SK-N-SH treated with all-trans-retinoic acid at 6 μM for 48 hours (cell line): ENCODE measurements at regions not wholly inside any gene's neighbourhood (a gene's known extent, or its start where the extent isn't known, plus 50 kb on each side); places are given as distances from the start of the nearest gene placed in this dataset.

Experiments
- ATAC-seq: fragments of 200-7000 bp; cut with Tn5 transposase; 3 replicates; pipeline ENCODE4 v1.9.1; 2020; ENCODE audit warnings: mild to moderate bottlenecking, moderate library complexity
- ARNTL ChIP-seq: fragments of 450-650 bp; formaldehyde crosslinking; IDR thresholded peaks from 2 replicates; pipeline ENCODE4 v1.5.0; 2020; ENCODE audit warnings: low read depth, mild to moderate bottlenecking, moderate library complexity, borderline replicate concordance
- BACH2 ChIP-seq: fragments of 250-450 bp; sonication (Bioruptor Pico); IDR thresholded peaks from 2 replicates; pipeline ENCODE4 v1.9.0; 2021; ENCODE audit warnings: mild to moderate bottlenecking, borderline replicate concordance
- CREB5 ChIP-seq: fragments of 250-450 bp; sonication (Bioruptor Pico); IDR thresholded peaks from 2 replicates; pipeline ENCODE4 v1.5.1; 2020; ENCODE audit warnings: low read depth, mild to moderate bottlenecking, moderate library complexity
- CSDC2 ChIP-seq: fragments of 250-450 bp; sonication (Bioruptor Pico); IDR thresholded peaks from 2 replicates; pipeline ENCODE4 v1.5.0; 2020; ENCODE audit warnings: mild to moderate bottlenecking, moderate library complexity
- ESRRG ChIP-seq: fragments of 250-450 bp; sonication (Bioruptor Pico); IDR thresholded peaks from 2 replicates; pipeline ENCODE4 v1.6.1; 2021; ENCODE audit warnings: mild to moderate bottlenecking
- GLIS3 ChIP-seq: fragments of 250-450 bp; sonication (Bioruptor Pico); IDR thresholded peaks from 2 replicates; pipeline ENCODE4 v1.5.0; 2020; ENCODE audit warnings: mild to moderate bottlenecking, moderate library complexity
- ISL1 ChIP-seq: fragments of 250-450 bp; sonication (Bioruptor Pico); IDR thresholded peaks from 2 replicates; pipeline ENCODE4 v2.1.2; 2022; ENCODE audit warnings: mild to moderate bottlenecking, moderate library complexity
- OSR1 ChIP-seq: fragments of 250-450 bp; sonication (Bioruptor Pico); IDR thresholded peaks from 2 replicates; pipeline ENCODE4 v1.8.0; 2022; ENCODE audit warnings: moderate library complexity, mild to moderate bottlenecking, inconsistent platforms
- POU6F1 ChIP-seq: fragments of 250-450 bp; sonication (Bioruptor Pico); IDR thresholded peaks from 2 replicates; pipeline ENCODE4 v1.8.0; 2021; ENCODE audit warnings: low read depth, mild to moderate bottlenecking, moderate library complexity, borderline replicate concordance
- PPARA ChIP-seq: fragments of 250-450 bp; sonication (Bioruptor Pico); IDR thresholded peaks from 2 replicates; pipeline ENCODE4 v1.5.0; 2020; ENCODE audit warnings: mild to moderate bottlenecking, borderline replicate concordance
- RARB ChIP-seq: fragments of 250-450 bp; sonication (Bioruptor Pico); IDR thresholded peaks from 2 replicates; pipeline ENCODE4 v1.8.0; 2021; ENCODE audit warnings: mild to moderate bottlenecking, moderate library complexity
- SNAI2 ChIP-seq: fragments of 250-450 bp; sonication (Bioruptor Pico); IDR thresholded peaks from 2 replicates; pipeline ENCODE4 v1.5.0; 2020; ENCODE audit warnings: mild to moderate bottlenecking, moderate library complexity
- TCF4 ChIP-seq: fragments of 250-450 bp; sonication (Bioruptor Pico); IDR thresholded peaks from 2 replicates; pipeline ENCODE4 v1.8.0; 2021; ENCODE audit warnings: mild to moderate bottlenecking, moderate library complexity, borderline replicate concordance
- TOX ChIP-seq: fragments of 250-450 bp; sonication (Bioruptor Pico); IDR thresholded peaks from 2 replicates; pipeline ENCODE4 v1.8.0; 2021; ENCODE audit warnings: mild to moderate bottlenecking, moderate library complexity, borderline replicate concordance
- TSHZ2 ChIP-seq: fragments of 250-450 bp; sonication (Bioruptor Pico); IDR thresholded peaks from 2 replicates; pipeline ENCODE4 v1.5.0; 2020; ENCODE audit warnings: mild to moderate bottlenecking, moderate library complexity
- ZC3H10 ChIP-seq: fragments of 250-450 bp; sonication (Bioruptor Pico); IDR thresholded peaks from 2 replicates; pipeline ENCODE4 v1.5.1; 2021; ENCODE audit warnings: mild to moderate bottlenecking, moderate library complexity
- ZFP3 ChIP-seq: fragments of 250-450 bp; sonication (Bioruptor Pico); IDR thresholded peaks from 2 replicates; pipeline ENCODE4 v1.5.0; 2020; ENCODE audit warnings: mild to moderate bottlenecking, moderate library complexity
- ZNF565 ChIP-seq: fragments of 450-650 bp; formaldehyde crosslinking; conservative IDR thresholded peaks from 2 replicates; pipeline ENCODE4 v1.5.0; 2020; ENCODE audit warnings: low read depth, mild to moderate bottlenecking, moderate library complexity
- ZNF70 ChIP-seq: fragments of 450-650 bp; formaldehyde crosslinking; IDR thresholded peaks from 2 replicates; pipeline ENCODE4 v1.5.0; 2020; ENCODE audit warnings: mild to moderate bottlenecking, moderate library complexity
- ZNF8 ChIP-seq: fragments of 450-650 bp; formaldehyde crosslinking; IDR thresholded peaks from 2 replicates; pipeline ENCODE4 v1.5.0; 2020; ENCODE audit warnings: mild to moderate bottlenecking, moderate library complexity
- TF ChIP-seq, protein P1 (sequence below): fragments of 250-450 bp; sonication (Bioruptor Pico); IDR thresholded peaks from 2 replicates; pipeline ENCODE4 v1.5.1; 2021; ENCODE audit warnings: mild to moderate bottlenecking, moderate library complexity
- TF ChIP-seq, protein P2 (sequence below): fragments of 250-450 bp; sonication (Bioruptor Pico); IDR thresholded peaks from 2 replicates; pipeline ENCODE4 v1.8.0; 2020; ENCODE audit warnings: mild to moderate bottlenecking, moderate library complexity, borderline replicate concordance

DNA sequence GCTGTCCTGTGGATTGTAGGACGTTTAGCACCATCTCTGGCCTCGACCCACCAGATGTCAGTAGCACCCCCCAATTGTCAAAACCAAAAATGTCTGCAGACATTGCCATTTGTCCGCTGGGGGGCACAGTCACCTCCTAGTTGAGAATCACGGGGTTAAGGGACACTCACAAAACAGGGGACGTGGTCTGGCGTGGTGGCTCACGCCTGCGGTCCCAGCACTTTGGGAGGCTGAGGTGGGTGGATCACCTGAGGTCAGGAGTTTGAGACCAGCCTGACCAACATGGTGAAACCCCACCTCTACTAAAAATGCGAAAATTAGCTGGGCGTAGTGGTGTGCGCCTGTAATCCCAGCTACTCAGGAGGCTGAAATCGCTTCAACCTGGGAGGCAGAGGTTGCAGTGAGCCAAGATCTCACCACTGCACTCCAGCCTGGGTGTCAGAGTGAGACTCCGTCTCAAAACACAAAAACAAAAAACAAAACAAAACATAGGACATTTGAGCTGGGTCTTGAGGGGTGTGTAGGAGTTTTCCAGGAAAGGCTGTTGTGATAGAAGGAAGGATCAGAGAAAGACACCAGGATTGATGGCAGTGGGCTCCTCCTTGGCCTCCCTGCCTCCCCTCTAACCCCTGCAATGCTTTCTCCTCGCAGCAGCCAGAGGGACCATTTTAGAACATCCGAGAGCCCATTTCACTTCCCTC lies 171.8 kb upstream of the GSE1 start:
- no peak for ATAC-seq
- TF ChIP-seq POU6F1 (CRISPR knock-in tag) (no peak), ZFP3 (CRISPR knock-in tag) (peak; percentile 97)

GRCh38 chr16:85441890-85442670 lies 171.0 kb upstream of the GSE1 start:
- ATAC-seq, result no peak
- TF ChIP-seq PPARA (CRISPR knock-in tag), result no peak
- TF ChIP-seq CREB5 (CRISPR knock-in tag), result no peak
- TF ChIP-seq SNAI2 (CRISPR knock-in tag), result no peak
- no peak for TF ChIP-seq ZNF8
- no peak for TF ChIP-seq GLIS3 (CRISPR knock-in tag)
- no peak for TF ChIP-seq ZNF565 (CRISPR knock-in tag)
- no peak for TF ChIP-seq ESRRG (CRISPR knock-in tag)
- no peak for TF ChIP-seq TOX (CRISPR knock-in tag)
- TF ChIP-seq TCF4, result no peak
- no peak for TF ChIP-seq ZFP3 (CRISPR knock-in tag)
- TF ChIP-seq BACH2 (CRISPR knock-in tag), result no peak
- TF ChIP-seq, protein P1, sequence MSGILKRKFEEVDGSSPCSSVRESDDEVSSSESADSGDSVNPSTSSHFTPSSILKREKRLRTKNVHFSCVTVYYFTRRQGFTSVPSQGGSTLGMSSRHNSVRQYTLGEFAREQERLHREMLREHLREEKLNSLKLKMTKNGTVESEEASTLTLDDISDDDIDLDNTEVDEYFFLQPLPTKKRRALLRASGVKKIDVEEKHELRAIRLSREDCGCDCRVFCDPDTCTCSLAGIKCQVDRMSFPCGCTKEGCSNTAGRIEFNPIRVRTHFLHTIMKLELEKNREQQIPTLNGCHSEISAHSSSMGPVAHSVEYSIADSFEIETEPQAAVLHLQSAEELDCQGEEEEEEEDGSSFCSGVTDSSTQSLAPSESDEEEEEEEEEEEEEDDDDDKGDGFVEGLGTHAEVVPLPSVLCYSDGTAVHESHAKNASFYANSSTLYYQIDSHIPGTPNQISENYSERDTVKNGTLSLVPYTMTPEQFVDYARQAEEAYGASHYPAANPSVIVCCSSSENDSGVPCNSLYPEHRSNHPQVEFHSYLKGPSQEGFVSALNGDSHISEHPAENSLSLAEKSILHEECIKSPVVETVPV, result no peak
- TF ChIP-seq ZNF70 (CRISPR knock-in tag), result no peak
- TF ChIP-seq, protein P2, sequence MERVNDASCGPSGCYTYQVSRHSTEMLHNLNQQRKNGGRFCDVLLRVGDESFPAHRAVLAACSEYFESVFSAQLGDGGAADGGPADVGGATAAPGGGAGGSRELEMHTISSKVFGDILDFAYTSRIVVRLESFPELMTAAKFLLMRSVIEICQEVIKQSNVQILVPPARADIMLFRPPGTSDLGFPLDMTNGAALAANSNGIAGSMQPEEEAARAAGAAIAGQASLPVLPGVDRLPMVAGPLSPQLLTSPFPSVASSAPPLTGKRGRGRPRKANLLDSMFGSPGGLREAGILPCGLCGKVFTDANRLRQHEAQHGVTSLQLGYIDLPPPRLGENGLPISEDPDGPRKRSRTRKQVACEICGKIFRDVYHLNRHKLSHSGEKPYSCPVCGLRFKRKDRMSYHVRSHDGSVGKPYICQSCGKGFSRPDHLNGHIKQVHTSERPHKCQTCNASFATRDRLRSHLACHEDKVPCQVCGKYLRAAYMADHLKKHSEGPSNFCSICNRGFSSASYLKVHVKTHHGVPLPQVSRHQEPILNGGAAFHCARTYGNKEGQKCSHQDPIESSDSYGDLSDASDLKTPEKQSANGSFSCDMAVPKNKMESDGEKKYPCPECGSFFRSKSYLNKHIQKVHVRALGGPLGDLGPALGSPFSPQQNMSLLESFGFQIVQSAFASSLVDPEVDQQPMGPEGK, result no peak
- no peak for TF ChIP-seq CSDC2 (CRISPR knock-in tag)
- TF ChIP-seq ARNTL, result no peak
- TF ChIP-seq ZC3H10 (CRISPR knock-in tag), result no peak

DNA sequence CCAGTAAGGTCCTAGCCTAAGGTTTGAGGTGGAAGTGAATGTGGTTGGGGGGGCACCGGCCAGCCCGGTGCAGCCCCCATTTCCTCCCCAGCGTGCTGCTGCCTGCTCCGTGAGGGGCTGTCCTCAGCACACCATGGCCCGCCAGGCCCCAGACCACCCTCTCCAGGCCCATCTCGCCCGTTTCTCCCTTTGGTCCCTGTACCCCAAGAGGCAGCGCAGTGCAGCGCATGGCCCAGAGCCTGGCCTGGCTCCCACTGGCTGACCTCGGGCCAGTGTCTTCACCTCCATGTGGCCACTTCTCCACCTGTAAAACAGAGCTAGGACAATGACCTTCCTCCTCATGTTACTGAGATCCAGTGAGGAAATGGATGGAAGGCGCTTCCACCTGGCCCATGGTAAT lies 170.0 kb upstream of the GSE1 start:
- no peak for ATAC-seq
- TF ChIP-seq PPARA (CRISPR knock-in tag) (no peak), ZC3H10 (CRISPR knock-in tag) (no peak), ISL1 (no peak), TSHZ2 (no peak), BACH2 (CRISPR knock-in tag) (no peak), CSDC2 (CRISPR knock-in tag) (no peak), GLIS3 (CRISPR knock-in tag) (no peak), ESRRG (CRISPR knock-in tag) (no peak), SNAI2 (CRISPR knock-in tag) (no peak), OSR1 (CRISPR knock-in tag) (no peak), ZFP3 (CRISPR knock-in tag) (no peak), RARB (CRISPR knock-in tag) (no peak), CREB5 (CRISPR knock-in tag) (no peak)
- TF ChIP-seq, protein P2, result no peak
